CD4-positive, alpha-beta T cell (primary cell): ENCODE measurements at regions not wholly inside any gene's neighbourhood (a gene's known extent, or its start where the extent isn't known, plus 50 kb on each side); places are given as distances from the start of the nearest gene placed in this dataset.

ENCODE experiments used
- ATAC-seq: fragments of 200-7000 bp; cut with Tn5 transposase; one replicate; pipeline ENCODE4 v1.10.0; 2022; ENCODE audit warnings: mild to moderate bottlenecking; ENCODE audit not compliant: poor library complexity
- CTCF ChIA-PET: fragments of 350-600 bp; sonication (Branson Sonifier 250); formaldehyde crosslinking; loops from one replicate; lab custom pipeline; 2021; ENCODE audit warnings: antibody characterized with exemption, inconsistent platforms; lab: Charles Lee
- POLR2A ChIA-PET: fragments of 350-600 bp; sonication (Branson Sonifier 250); formaldehyde crosslinking; loops from one replicate; lab custom pipeline; 2021; ENCODE audit warnings: antibody characterized with exemption, inconsistent platforms; lab: Charles Lee
- DNase-seq, 14 experiments: peaks; one replicate each; pipeline ENCODE4 v3.0.0-alpha.2; 2013 to 2020; ENCODE audit warnings: mixed read lengths in 2 of 14
- H3K27ac ChIP-seq, 2 donors: one replicate each; pipeline versions ENCODE4 v1.5.1 to v1.7.0; 2013; ENCODE audit warnings: low read length in 2 of 2, low read depth in 1 of 2, mild to moderate bottlenecking in 1 of 2
- H3K27me3 ChIP-seq, 2 experiments: 1 replicate in 1 of 2; 2 replicates in 1 of 2; pipeline versions ENCODE4 v1.6.1 to v1.7.0; 2013; ENCODE audit warnings: low read length in 2 of 2, control low read depth in 1 of 2, mild to moderate bottlenecking in 1 of 2, moderate library complexity in 1 of 2; ENCODE audit not compliant: insufficient read depth in 2 of 2, control insufficient read depth in 1 of 2
- H3K36me3 ChIP-seq: one replicate; pipeline ENCODE4 v1.6.1; 2013; ENCODE audit warnings: low read length, control low read depth; ENCODE audit not compliant: insufficient read depth
- H3K4me1 ChIP-seq: one replicate; pipeline ENCODE4 v1.6.1; 2013; ENCODE audit warnings: low read length, control low read depth; ENCODE audit not compliant: insufficient read depth
- H3K4me3 ChIP-seq: one replicate; pipeline ENCODE4 v1.5.1; 2013; ENCODE audit warnings: mild to moderate bottlenecking, low read length, moderate library complexity
- H3K9me3 ChIP-seq, 2 experiments: 1 replicate in 1 of 2; 2 replicates in 1 of 2; pipeline versions ENCODE4 v1.6.1 to v1.7.0; 2013; ENCODE audit warnings: low read length in 2 of 2, mild to moderate bottlenecking in 2 of 2, control low read depth in 1 of 2, moderate library complexity in 1 of 2; ENCODE audit not compliant: control insufficient read depth in 1 of 2, insufficient read depth in 1 of 2
- H3K27ac Mint-ChIP-seq: one replicate; pipeline ENCODE4 v1.8.0; 2020; ENCODE audit warnings: mixed read lengths
- H3K27me3 Mint-ChIP-seq: one replicate; pipeline ENCODE4 v1.8.0; 2021; ENCODE audit warnings: mixed read lengths
- H3K36me3 Mint-ChIP-seq: one replicate; pipeline ENCODE4 v1.8.0; 2021; ENCODE audit warnings: low read depth, mixed read lengths
- H3K4me1 Mint-ChIP-seq: one replicate; pipeline ENCODE4 v1.8.0; 2021; ENCODE audit warnings: low read depth, mixed read lengths
- H3K4me3 Mint-ChIP-seq: one replicate; pipeline ENCODE4 v1.8.0; 2020; ENCODE audit warnings: mild to moderate bottlenecking, mixed read lengths
- H3K9me3 Mint-ChIP-seq: one replicate; pipeline ENCODE4 v1.8.0; 2020; ENCODE audit warnings: mixed read lengths
- intact Hi-C, 2 experiments: fragments of 100-400 bp; cut with DNase I in 1 of 2; cut with micrococcal nuclease in 1 of 2; formaldehyde crosslinking; loops; one replicate each; pipeline versions ENCODE4 v1.15.1 to v1.9.0; 2023 to 2025; cut with DNase I, micrococcal nuclease
- TF ChIP-seq, protein P1 (sequence below): fragments of 200-600 bp; IDR thresholded peaks from one replicate; pipeline ENCODE4 v1.8.0; 2022; ENCODE audit warnings: antibody characterized with exemption, mild to moderate bottlenecking

DNA sequence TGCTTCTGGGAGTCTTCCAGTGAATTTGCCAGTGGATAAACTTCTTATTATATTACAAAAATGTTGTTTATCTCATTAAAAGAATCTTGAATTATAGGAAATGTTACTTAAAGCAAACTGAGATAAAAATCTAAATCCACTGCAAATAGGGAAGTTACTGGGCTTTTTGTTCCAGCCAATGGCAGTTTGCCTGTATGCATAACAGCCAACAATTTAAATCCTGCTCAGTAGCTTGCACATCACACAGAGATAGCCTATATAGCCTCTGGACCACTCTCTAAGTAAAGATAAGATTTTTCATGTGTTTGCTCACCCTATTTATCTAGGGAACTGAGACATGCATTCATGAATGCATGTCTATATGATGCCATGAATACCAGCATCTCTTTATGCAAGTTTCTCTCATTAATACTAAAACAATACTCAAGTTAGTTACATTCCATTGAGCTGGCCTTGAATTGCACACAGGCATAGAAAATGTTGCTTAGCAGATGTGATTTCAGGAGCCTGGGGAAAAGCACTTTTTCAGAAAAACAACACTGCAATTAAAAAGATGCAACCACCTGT is 92.1 kb upstream of the GPR149 start:
- CTCF ChIA-PET, result interaction anchor here (0.9 kb wide), 1 partner anchor 10 kb away, joined by 3 read pairs; no protein-coding TSS in a partner anchor
- H3K4me3 Mint-ChIP-seq, result no peak overlapping the region

DNA sequence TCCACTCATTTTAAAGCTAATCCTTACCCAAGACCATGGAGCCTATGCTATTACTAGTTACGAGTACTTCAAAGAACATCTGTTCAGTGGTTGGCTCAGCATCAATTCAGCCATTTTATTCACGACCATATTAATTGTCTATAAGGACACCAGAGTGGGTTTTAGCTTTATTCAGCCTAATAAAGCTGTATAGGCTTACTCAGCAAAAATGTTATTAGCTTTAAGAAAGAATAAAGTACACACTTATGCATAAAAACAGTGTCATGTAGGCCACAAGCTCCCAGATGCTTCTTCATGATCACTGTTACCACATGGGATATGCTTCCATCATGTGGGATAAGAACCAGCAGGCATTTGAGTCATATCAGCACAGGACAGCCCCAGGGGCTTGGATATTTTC is 87.4 kb upstream of the GPR149 start:
- Mint-ChIP-seq H3K4me1 (no peaks in the 10 kb centered on the region), H3K27me3 (no peaks in the 10 kb centered on the region), H3K9me3 (peaks cover 4% of the 10 kb centered on the region), H3K27ac (no peak overlapping the region), H3K36me3 (no peaks in the 10 kb centered on the region), H3K4me3 (no peak overlapping the region)
- H3K4me1 ChIP-seq, result no peaks in the 10 kb centered on the region
- H3K27ac ChIP-seq, result no peak overlapping the region
- CTCF ChIA-PET, result no interaction called here
- ATAC-seq (no peak), DNase-seq (no peak)
- TF ChIP-seq, protein P1, sequence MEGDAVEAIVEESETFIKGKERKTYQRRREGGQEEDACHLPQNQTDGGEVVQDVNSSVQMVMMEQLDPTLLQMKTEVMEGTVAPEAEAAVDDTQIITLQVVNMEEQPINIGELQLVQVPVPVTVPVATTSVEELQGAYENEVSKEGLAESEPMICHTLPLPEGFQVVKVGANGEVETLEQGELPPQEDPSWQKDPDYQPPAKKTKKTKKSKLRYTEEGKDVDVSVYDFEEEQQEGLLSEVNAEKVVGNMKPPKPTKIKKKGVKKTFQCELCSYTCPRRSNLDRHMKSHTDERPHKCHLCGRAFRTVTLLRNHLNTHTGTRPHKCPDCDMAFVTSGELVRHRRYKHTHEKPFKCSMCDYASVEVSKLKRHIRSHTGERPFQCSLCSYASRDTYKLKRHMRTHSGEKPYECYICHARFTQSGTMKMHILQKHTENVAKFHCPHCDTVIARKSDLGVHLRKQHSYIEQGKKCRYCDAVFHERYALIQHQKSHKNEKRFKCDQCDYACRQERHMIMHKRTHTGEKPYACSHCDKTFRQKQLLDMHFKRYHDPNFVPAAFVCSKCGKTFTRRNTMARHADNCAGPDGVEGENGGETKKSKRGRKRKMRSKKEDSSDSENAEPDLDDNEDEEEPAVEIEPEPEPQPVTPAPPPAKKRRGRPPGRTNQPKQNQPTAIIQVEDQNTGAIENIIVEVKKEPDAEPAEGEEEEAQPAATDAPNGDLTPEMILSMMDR, result no peak
- no peak overlapping the region for H3K4me3 ChIP-seq
- H3K9me3 ChIP-seq, result no peaks in the 10 kb centered on the region
- POLR2A ChIA-PET, result no interaction called here
- no peaks in the 10 kb centered on the region for H3K27me3 ChIP-seq
- intact Hi-C loops, result no loop called here
- H3K36me3 ChIP-seq, result no peaks in the 10 kb centered on the region

More for the DNA sequence above, 92.1 kb upstream of the GPR149 start:
- TF ChIP-seq, protein P1, result no peak
- H3K27me3 Mint-ChIP-seq, result no peaks in the 10 kb centered on the region
- ATAC-seq (no peak), DNase-seq (no peak)
- no peak overlapping the region for H3K27ac ChIP-seq
- no peak overlapping the region for H3K4me3 ChIP-seq
- no peaks in the 10 kb centered on the region for H3K4me1 Mint-ChIP-seq
- H3K9me3 Mint-ChIP-seq, result peaks cover 2% of the 10 kb centered on the region
- no peaks in the 10 kb centered on the region for H3K36me3 ChIP-seq
- no peaks in the 10 kb centered on the region for H3K27me3 ChIP-seq
- no peaks in the 10 kb centered on the region for H3K9me3 ChIP-seq
- H3K36me3 Mint-ChIP-seq, result no peaks in the 10 kb centered on the region
- POLR2A ChIA-PET, result no interaction called here
- H3K27ac Mint-ChIP-seq, result no peak overlapping the region
- intact Hi-C loops, result no loop called here
- H3K4me1 ChIP-seq, result no peaks in the 10 kb centered on the region

DNA sequence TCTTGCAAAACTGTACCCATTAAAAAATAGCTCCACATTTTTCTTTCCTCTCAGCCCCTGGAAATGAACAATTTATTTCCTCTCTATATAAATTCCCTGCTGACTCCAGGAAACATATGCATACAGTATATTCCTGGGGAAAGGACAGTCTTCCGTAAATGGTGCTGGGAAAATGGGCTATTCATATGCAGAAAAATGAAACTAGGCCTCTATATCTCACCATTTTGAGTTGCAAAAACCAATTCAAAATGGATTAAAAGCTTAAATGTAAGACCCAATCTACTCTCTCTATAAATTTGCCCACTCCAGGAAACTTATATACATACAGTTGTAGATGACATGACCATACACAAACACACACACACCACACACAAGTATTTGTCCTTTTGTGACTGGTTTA is 85.9 kb upstream of the GPR149 start:
- intact Hi-C loops, result no loop called here
- POLR2A ChIA-PET, result no interaction called here
- TF ChIP-seq, protein P1, result no peak

More for the DNA sequence above, 85.9 kb upstream of the GPR149 start:
- Histone ChIP-seq H3K27ac (no peak overlapping the region), H3K36me3 (no peaks in the 10 kb centered on the region), H3K4me1 (no peaks in the 10 kb centered on the region), H3K27me3 (no peaks in the 10 kb centered on the region), H3K4me3 (no peak overlapping the region), H3K9me3 (no peaks in the 10 kb centered on the region)
- peaks cover 6% of the 10 kb centered on the region for H3K9me3 Mint-ChIP-seq
- H3K36me3 Mint-ChIP-seq, result no peaks in the 10 kb centered on the region
- no peak overlapping the region for H3K4me3 Mint-ChIP-seq
- no peak overlapping the region for H3K27ac Mint-ChIP-seq
- ATAC-seq (no peak), DNase-seq (no peak)
- H3K4me1 Mint-ChIP-seq, result no peaks in the 10 kb centered on the region
- CTCF ChIA-PET, result no interaction called here
- no peaks in the 10 kb centered on the region for H3K27me3 Mint-ChIP-seq
